ENCODE measurements at regions not wholly inside any gene's neighbourhood (a gene's known extent, or its start where the extent isn't known, plus 50 kb on each side); places are given as distances from the start of the nearest gene placed in this dataset.

DNA sequence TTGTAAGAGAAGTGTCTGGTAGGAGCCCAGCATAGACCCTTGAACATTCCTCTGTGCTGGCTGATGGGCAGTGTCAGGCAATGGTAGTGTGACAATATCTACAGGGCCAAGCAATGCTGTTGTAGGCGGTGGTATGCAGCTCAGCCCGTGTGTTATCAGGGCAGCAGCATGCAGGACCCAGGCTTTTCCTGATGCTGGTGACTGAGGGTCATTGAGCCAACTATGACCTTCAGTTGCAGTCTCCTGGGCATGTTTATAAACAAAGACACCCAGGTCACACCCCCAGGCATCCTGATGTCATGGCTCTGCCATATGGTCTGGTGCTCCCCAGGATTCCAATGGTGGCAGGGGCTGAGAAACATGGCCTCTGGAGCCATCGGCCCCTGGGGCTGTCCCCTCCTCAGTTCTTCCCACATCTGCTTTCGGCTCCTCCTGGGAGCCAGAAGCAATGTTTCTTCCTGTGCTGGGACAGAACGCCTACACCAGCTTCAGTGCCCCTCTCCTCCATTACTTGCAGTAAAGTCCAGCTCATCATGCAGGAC is 518.0 kb upstream of the HS6ST1 start:
- no peak for DNase-seq
- Mint-ChIP-seq H3K27ac (no peak overlapping the region), H3K9me3 (peaks cover 0 to 2% (median 0%) of the 10 kb centered on the region in 6 donors), H3K4me1 (no peaks in the 10 kb centered on the region), H3K36me3 (no peaks in the 10 kb centered on the region), H3K27me3 (ENCODE audit: low read depth in 3 of 3) (peaks cover 2 to 3% (median 2%) of the 10 kb centered on the region in 3 donors), H3K4me3 (no peak overlapping the region)

- no peaks in the 10 kb centered on the region for H3K4me1 Mint-ChIP-seq
- H3K27me3 Mint-ChIP-seq (ENCODE audit: low read depth in 3 of 3), result peaks cover 2 to 3% (median 2%) of the 10 kb centered on the region in 3 donors
- no peak overlapping the region for H3K27ac Mint-ChIP-seq
- no peak overlapping the region for H3K4me3 Mint-ChIP-seq
- H3K36me3 Mint-ChIP-seq, result no peaks in the 10 kb centered on the region
- H3K9me3 Mint-ChIP-seq, result no peaks in the 10 kb centered on the region
- DNase-seq, result no peak
These were observed 519.6 kb upstream of the HS6ST1 start for GRCh38 chr2:128838244-128838643.

- no peak for DNase-seq
- no peaks in the 10 kb centered on the region for H3K36me3 Mint-ChIP-seq
- peaks cover 0 to 2% (median 2%) of the 10 kb centered on the region in 3 donors for H3K27me3 Mint-ChIP-seq (ENCODE audit: low read depth in 3 of 3)
- H3K27ac Mint-ChIP-seq, result no peak overlapping the region
- H3K4me1 Mint-ChIP-seq, result no peaks in the 10 kb centered on the region
- no peak overlapping the region for H3K4me3 Mint-ChIP-seq
- peaks cover 0 to 3% (median 0%) of the 10 kb centered on the region in 6 donors for H3K9me3 Mint-ChIP-seq
These were observed 523.1 kb upstream of the HS6ST1 start for GRCh38 chr2:128841803-128842202.

GRCh38 chr2:128867311-128867710 is 548.6 kb upstream of the HS6ST1 start:
- no peak overlapping the region for H3K27ac Mint-ChIP-seq
- H3K9me3 Mint-ChIP-seq, result no peaks in the 10 kb centered on the region
- DNase-seq, result no peak
- no peaks in the 10 kb centered on the region for H3K4me1 Mint-ChIP-seq
- H3K36me3 Mint-ChIP-seq, result no peaks in the 10 kb centered on the region
- H3K27me3 Mint-ChIP-seq (ENCODE audit: low read depth in 3 of 3), result no peaks in the 10 kb centered on the region
- no peak overlapping the region for H3K4me3 Mint-ChIP-seq

DNA sequence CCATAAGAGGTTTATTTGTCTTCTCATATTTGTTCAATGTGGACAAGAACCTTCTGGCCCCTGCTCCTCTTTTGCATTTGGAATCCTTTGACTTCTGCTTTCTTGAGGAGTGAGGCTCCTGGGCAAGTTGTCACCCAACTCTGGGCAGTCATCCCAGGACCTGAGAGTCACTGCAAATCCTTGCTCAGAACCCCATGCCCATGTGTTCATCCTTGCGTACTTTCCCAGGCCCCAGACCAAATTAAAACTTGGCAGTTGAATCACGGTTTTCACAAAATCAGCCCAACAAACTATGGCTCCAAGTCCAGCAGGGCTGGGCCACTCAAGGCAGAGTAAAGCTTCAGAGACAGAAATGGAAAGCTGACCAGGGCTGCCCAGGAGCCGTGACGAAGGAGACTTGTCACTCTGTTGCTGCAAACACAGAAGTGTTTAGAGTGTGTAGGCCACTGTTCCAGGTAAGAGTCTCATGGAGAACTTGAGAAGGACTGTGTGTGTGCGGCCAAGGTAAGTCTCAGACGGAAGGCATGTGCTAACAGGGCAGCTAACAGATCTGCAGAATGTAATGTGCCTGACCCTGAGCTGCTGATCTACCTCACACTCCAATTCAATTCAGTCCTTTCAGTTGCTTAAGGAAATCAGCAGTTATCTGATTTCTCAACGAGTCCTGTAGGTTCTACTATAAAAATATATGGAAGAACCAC is 549.4 kb upstream of the HS6ST1 start:
- no peaks in the 10 kb centered on the region for H3K36me3 Mint-ChIP-seq
- H3K4me3 Mint-ChIP-seq, result no peak overlapping the region
- H3K27ac Mint-ChIP-seq, result no peak overlapping the region
- DNase-seq, result no peak
- H3K27me3 Mint-ChIP-seq (ENCODE audit: low read depth in 3 of 3), result no peaks in the 10 kb centered on the region
- peaks cover 0 to under 1% (median 0%) of the 10 kb centered on the region in 6 donors for H3K9me3 Mint-ChIP-seq
- no peaks in the 10 kb centered on the region for H3K4me1 Mint-ChIP-seq

- Mint-ChIP-seq H3K27me3 (ENCODE audit: low read depth in 3 of 3) (peaks cover 0 to 2% (median 0%) of the 10 kb centered on the region in 3 donors), H3K36me3 (no peaks in the 10 kb centered on the region), H3K4me1 (no peaks in the 10 kb centered on the region), H3K27ac (no peak overlapping the region), H3K4me3 (no peak overlapping the region), H3K9me3 (peaks cover 0 to 2% (median 0%) of the 10 kb centered on the region in 6 donors)
- no peak for DNase-seq
These were observed 550.3 kb upstream of the HS6ST1 start for GRCh38 chr2:128868686-128869551.

DNA sequence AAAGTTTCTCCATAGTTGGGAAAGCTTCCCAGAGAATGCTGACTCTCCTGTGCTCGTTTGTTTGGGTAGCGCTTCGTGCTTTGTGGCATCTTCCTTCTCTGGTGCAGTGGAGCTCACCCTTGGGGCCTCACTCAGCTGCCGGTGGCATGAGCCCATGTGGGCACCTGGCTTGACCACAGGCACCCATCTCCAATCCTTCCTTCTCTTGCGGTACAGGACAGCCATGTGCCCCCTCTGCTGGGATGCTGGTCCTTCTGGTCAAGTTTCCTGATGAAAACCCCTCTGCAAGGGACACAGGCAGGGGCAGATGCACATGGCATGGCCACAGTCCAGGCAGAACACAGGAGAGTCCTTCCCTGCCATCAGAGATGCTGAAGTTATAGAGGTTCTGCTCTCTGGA is 555.9 kb upstream of the HS6ST1 start:
- Mint-ChIP-seq H3K4me3 (peak overlapping the region in 1 of 5 donors; percentile 16), H3K36me3 (no peaks in the 10 kb centered on the region), H3K9me3 (peaks cover 0 to 2% (median 0%) of the 10 kb centered on the region in 6 donors), H3K27me3 (ENCODE audit: low read depth in 3 of 3) (peaks cover 0 to 4% (median 0%) of the 10 kb centered on the region in 3 donors), H3K27ac (no peak overlapping the region), H3K4me1 (no peaks in the 10 kb centered on the region)
- DNase-seq, result no peak

GRCh38 chr2:128876986-128877983 is 558.6 kb upstream of the HS6ST1 start:
- Mint-ChIP-seq H3K4me1 (no peaks in the 10 kb centered on the region), H3K27ac (no peak overlapping the region), H3K27me3 (ENCODE audit: low read depth in 3 of 3) (peaks cover 0 to 4% (median 0%) of the 10 kb centered on the region in 3 donors), H3K36me3 (no peaks in the 10 kb centered on the region), H3K9me3 (peaks cover 0 to 2% (median under 1%) of the 10 kb centered on the region in 6 donors), H3K4me3 (no peak overlapping the region)
- DNase-seq, result no peak

DNA sequence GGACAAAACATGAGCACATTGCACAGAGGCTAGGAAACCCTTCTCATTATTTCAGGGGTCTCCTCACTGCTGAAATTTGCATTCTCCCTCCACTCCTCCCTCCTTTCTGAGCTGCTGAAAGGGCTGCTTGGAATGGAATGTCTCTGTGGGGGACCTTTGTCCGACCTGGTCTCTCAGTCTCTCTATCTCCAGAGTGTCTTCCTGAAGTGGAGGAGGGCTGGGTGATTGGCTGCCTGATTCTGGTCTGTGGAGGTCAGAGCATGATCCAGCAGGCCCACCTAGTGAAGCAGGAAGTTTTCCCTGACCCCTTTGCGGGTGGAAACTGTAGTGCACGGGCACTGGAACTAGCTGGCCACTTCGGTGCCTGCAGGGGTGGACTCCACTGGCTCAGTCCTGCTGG is 560.5 kb upstream of the HS6ST1 start:
- no peak for DNase-seq
- H3K9me3 Mint-ChIP-seq, result peaks cover 0 to 1% (median 0%) of the 10 kb centered on the region in 6 donors
- no peaks in the 10 kb centered on the region for H3K36me3 Mint-ChIP-seq
- no peak overlapping the region for H3K27ac Mint-ChIP-seq
- no peaks in the 10 kb centered on the region for H3K4me1 Mint-ChIP-seq
- H3K27me3 Mint-ChIP-seq (ENCODE audit: low read depth in 3 of 3), result peaks cover 1 to 3% (median 2%) of the 10 kb centered on the region in 3 donors
- H3K4me3 Mint-ChIP-seq, result no peak overlapping the region

DNA sequence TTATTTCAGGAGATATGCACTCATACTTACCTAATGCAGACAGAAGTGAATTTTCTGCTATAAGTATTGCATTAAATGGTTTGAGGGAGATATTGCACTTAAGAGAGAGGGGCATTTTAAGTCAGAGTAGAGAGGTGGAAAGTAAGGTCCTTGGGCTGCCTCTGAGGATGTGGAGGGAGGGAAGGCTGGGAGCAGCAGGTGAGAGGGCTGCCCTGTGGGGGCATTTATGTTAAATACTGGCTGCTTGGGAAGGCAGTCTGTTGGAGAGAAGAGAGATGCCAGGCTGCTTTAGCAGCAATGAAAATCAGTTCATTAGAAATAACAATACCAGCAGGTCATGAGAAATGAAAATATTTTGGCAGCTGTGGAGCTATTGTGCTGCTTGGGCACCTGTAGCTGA is 576.2 kb upstream of the HS6ST1 start:
- H3K9me3 Mint-ChIP-seq, result peaks cover 0 to 3% (median 0%) of the 10 kb centered on the region in 6 donors
- no peaks in the 10 kb centered on the region for H3K4me1 Mint-ChIP-seq
- no peak for DNase-seq
- H3K27me3 Mint-ChIP-seq (ENCODE audit: low read depth in 3 of 3), result peaks cover 0 to under 1% (median 0%) of the 10 kb centered on the region in 3 donors
- H3K27ac Mint-ChIP-seq, result no peak overlapping the region
- H3K36me3 Mint-ChIP-seq, result no peaks in the 10 kb centered on the region
- no peak overlapping the region for H3K4me3 Mint-ChIP-seq

DNA sequence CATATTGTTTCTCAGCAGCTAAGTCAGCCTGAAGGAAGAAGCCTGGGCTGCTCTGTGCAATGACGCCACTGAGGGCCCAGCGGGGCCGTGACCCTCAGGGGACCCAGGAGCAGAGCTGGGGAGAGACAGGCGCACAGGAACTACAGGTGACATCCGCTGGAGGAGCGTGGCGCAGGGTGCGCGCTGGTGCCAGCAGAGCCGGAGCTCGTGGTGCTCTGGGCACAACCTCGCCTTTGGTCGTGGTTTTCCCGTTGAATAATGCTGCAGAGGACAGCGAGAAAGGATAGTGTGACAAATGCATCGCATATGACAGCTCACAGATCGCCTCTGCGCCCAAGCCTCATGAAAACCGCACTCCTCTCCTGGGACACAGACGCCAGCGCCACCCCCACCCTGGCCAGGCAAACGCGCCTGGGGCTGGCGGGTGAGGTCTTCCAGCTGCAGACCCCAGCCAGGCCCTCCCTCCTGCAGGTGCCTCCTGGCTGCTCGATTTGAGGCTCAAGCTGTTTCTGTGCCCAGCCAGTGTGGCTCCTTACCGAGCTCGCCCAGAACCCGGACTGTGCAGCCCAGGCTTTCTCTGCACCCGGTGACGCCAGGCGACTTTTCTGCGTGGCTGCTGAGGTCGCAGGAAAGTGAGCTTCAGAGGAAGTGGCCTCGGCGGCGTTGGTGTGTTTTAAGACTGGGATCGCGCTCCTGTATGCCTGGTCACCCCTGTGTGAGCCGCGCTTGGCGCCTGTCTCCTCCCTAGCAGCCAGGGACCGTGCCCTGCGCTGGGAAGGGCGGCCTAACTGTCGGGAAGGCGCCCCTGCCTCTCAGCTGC is 583.1 kb upstream of the HS6ST1 start:
- peaks cover 0 to 7% (median 0%) of the 10 kb centered on the region in 3 donors for H3K27me3 Mint-ChIP-seq (ENCODE audit: low read depth in 3 of 3)
- peaks cover 0 to 6% (median 0%) of the 10 kb centered on the region in 6 donors for H3K9me3 Mint-ChIP-seq
- DNase-seq, result no peak
- H3K27ac Mint-ChIP-seq, result no peak overlapping the region
- H3K4me1 Mint-ChIP-seq, result no peaks in the 10 kb centered on the region
- H3K36me3 Mint-ChIP-seq, result no peaks in the 10 kb centered on the region
- H3K4me3 Mint-ChIP-seq, result no peak overlapping the region

DNA sequence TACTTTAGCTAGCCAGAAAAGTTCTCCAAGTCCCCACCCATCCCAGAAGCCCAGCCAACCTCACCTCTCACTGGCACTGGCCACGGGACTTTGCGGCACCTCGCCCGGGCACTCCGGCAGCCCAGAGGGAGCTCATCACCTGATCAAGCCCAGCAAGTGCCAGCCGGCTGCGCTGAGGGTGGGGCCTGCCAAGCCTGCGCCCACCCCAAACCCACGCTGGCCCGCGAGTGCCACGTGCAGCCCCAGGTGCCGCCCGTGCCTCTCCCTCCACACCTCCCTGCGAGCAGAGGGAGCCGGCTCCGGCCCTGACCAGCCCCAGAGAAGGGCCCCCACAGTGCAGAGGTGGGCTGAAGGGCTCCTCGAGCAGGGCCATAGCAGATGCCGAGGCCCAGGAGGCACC is 585.0 kb upstream of the HS6ST1 start:
- H3K27ac Mint-ChIP-seq, result no peak overlapping the region
- no peaks in the 10 kb centered on the region for H3K36me3 Mint-ChIP-seq
- DNase-seq, result no peak
- no peak overlapping the region for H3K4me3 Mint-ChIP-seq
- peaks cover 0 to 7% (median 0%) of the 10 kb centered on the region in 3 donors for H3K27me3 Mint-ChIP-seq (ENCODE audit: low read depth in 3 of 3)
- peaks cover 0 to 6% (median 0%) of the 10 kb centered on the region in 6 donors for H3K9me3 Mint-ChIP-seq
- H3K4me1 Mint-ChIP-seq, result no peaks in the 10 kb centered on the region
